HPDE6-E6E7 (cell line): ENCODE measurements at regions not wholly inside any gene's neighbourhood (a gene's known extent, or its start where the extent isn't known, plus 50 kb on each side); places are given as distances from the start of the nearest gene placed in this dataset.

Experiments
- DNase-seq: peaks from one replicate; pipeline ENCODE4 v3.0.0; 2011; ENCODE audit warnings: missing footprints; ENCODE audit errors: extremely low spot score

- DNase-seq = no peak
Measured at GRCh38 chr10:10883737-10884136, 133.9 kb upstream of the CELF2 start.

DNA sequence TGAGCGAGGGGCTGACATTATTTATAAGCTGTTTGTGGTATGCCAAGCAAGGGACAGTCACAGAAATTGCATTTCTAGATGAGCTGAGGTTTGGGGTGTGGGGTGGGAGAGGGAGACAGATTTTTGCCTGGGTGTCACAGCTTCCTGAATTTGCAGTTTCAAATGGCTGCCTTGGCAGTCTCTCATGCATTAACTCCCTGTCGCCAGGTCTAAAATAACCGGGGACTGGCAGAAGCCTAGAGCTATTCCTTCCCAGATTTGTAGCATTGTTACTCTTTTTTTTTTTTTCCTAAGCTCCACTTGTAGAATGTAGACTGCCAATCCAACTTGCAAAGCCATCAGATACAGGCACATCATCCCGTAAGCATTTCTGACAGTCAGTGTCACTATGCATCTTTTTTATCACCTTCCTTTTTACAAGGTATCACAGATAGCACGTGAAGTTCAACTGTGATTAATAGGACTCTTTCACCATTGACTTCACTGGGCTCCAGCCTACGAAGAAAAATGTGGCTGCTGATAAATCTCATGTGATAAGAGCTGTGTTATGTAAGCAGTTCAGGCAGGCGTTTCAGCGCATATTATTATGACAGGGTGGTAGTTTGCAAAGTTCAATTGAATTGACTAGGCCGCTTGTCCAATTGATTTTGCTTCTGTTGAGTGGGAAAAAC is 130.7 kb upstream of the CELF2 start:
- DNase-seq = no peak

- no peak for DNase-seq
Measured at GRCh38 chr10:10891124-10892082, 126.3 kb upstream of the CELF2 start.

DNA sequence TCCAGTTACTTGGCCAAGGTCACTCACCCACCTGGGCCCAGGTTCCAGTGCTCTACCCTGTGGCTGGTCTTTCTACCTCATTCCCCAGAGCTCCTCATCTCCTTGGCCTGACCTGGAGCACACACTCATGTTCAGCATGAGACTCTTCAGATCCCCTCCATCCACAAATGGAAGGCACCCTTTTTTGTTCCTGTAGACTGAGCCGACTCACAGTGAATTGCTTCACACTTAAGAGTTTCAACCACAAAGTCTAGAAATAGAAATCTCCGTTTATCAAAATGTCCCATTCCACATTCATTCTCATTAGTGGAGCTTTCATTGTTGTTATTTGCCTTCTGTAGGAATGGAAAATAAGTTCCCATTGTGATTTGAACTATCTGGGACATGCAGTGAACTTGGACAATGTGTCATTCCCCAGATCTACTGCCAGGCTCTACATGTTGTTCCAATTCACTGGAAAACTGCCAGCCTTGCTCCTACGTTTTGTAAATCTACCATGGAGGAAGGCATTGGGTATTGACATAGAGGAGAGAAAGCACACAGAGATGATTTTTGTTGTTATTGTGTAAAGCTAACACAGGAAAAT is 125.3 kb upstream of the CELF2 start:
- DNase-seq = no peak

- no peak for DNase-seq
Measured at GRCh38 chr10:10897400-10897799, 120.3 kb upstream of the CELF2 start.

DNA sequence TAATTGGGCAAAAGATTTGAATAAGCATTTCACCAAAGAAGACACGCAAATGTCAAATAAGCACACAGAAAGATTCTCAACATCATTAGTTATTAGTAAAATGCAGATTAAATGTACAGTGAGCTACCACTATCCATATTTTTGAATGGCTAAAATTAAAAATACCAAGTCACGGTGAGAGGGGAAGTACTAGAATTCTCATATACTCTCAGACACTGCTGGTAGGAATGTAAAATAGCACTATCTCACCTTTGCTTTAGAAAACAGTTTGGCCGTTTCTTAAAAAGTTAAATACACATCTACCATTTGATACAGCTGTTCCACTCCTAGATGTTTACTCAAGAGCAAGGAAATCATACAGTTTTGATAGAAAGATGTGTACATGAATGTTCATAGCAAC is 115.8 kb upstream of the CELF2 start:
- no peak for DNase-seq

- no peak for DNase-seq
Measured at GRCh38 chr10:10902951-10903350, 114.7 kb upstream of the CELF2 start.

- DNase-seq = no peak
Measured at GRCh38 chr10:10903620-10904019, 114.1 kb upstream of the CELF2 start.

GRCh38 chr10:10910634-10911033 is 107.0 kb upstream of the CELF2 start:
- no peak for DNase-seq

GRCh38 chr10:10911035-10911434 is 106.6 kb upstream of the CELF2 start:
- no peak for DNase-seq

DNA sequence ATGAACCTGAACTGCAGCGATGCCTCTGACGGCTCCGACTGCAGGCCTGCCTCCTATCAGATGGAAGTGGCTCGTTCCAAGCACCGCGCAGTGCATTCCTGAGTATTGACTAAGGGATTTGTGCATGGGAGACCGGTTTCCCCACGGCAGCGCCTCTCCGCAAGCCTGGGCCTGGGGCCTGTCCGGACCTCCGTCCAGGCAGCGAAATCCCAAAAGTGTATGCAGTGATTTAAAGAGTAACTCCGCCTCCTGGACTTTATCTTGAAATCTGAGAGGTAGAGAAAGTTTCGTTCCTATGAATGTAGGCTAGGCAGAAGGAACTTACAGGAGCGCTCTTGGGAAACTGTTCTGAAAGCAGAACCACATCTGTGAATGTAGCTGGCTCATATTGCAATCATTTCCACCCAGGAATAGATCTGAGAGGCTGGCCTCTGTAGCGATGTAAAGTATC is 106.2 kb upstream of the CELF2 start:
- DNase-seq = peak; percentile 50

GRCh38 chr10:10914144-10914543 is 103.5 kb upstream of the CELF2 start:
- no peak for DNase-seq

DNA sequence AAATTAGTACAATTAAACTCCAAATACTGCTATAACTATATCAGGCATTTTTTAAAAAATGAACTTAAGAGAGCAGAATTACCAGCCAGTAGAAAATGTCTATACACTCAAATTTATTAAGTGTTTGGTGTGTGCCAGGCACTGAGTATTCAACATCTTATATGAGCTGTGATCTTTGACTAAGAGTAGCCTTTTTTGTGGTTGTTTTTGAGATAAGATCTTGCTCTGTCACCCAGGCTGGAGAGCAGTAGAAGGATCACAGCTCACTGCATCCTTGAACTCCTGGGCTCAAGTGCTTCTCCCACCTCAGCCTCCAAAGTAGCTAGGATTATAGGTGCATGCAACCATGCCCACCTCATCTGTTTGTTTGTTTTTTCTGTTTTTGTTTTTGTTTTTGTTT is 102.5 kb upstream of the CELF2 start:
- no peak for DNase-seq

GRCh38 chr10:10917031-10917430 is 100.6 kb upstream of the CELF2 start:
- no peak for DNase-seq

DNA sequence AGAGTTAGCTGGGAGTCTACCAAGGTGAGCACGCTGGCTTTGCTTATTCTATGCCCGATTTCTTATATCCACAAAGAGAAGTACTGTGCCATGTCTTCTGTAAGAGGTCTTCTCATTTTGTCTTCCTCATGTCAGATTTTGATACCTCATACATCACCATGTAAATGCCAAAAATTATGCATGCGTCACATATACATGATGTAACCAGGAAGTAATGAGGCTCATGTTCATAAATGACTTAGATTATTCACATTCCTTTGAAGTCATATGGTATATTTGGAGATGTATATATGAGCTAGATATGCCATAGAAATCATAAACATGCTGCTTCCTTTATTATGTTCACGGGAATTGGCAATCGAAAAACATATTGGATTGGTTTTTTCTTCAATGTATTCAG is 97.7 kb upstream of the CELF2 start:
- DNase-seq = no peak

- no peak for DNase-seq
Measured at GRCh38 chr10:10921826-10922461, 95.7 kb upstream of the CELF2 start.

GRCh38 chr10:10923029-10923651 is 94.5 kb upstream of the CELF2 start:
- no peak for DNase-seq

DNA sequence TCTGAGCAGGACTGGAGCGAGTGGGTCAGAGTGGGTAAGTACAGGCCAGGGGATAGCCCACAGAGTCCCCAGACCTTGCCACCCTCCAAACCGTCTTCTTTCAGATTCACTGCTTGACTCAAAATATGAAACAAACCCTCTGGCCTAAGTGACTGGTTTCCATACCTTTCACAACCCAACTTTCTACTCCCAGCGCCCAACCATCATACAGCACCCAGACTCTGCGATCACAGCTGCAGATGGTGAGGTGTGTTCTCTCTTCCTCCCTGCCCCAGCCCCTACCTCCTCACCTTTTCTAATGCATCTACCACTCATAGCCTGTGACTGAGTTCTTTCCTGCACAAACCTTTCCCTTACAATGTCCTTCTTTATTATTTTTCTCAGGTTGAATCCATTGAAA is 92.0 kb upstream of the CELF2 start:
- DNase-seq = no peak

DNA sequence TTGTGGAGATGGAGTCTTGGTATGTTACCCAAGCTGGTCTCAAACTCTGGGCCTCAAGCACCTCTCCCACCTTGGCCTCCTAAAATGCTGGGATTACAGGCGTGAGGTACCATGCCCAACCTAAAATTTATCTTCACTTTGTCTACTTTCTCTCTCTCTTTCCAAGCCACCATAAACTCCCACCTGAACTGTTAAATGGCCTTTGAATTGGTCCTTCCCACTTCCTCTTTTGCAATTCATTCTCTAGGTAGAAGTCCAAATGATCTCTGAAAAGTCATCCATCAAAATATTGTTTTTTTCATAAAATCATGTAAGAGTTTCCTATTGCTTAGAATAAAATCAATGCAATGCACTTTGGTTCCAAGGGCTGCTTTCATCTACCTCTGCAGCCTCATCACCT is 90.1 kb upstream of the CELF2 start:
- DNase-seq = no peak

GRCh38 chr10:10930979-10931743 is 86.5 kb upstream of the CELF2 start:
- DNase-seq = no peak

DNA sequence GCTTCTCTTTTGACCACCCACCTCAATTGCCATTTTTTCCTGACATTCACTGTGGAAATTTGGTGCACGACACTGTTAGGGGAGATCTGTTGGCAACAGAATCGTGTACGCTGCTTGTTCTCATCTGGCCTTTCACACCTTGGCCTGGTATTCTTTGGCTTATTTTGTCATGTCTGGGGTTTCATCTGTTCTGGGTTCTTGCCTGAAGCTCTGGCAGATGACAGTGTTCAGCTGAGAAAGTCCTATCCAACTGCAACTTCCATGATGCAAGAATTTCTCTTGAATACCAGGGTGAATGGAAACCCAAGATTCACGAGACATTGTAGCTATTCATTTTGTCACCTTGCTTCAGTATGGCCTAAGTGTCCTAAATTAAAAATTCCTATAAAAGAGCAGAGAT is 82.6 kb upstream of the CELF2 start:
- DNase-seq = no peak
